NT2/D1 (cell line): ENCODE measurements at regions not wholly inside any gene's neighbourhood (a gene's known extent, or its start where the extent isn't known, plus 50 kb on each side); places are given as distances from the start of the nearest gene placed in this dataset.

Source experiments
- SUZ12 ChIP-seq: IDR thresholded peaks from 2 replicates; pipeline ENCODE4 v1.6.1; 2011; ENCODE audit not compliant: insufficient read length, insufficient read depth; ENCODE audit errors: extremely low read depth
- YY1 ChIP-seq: IDR thresholded peaks from 2 replicates; pipeline ENCODE4 v1.6.1; 2011; ENCODE audit not compliant: insufficient read length, insufficient read depth
- ZNF274 ChIP-seq: IDR thresholded peaks from 2 replicates; pipeline ENCODE4 v1.6.1; 2011; ENCODE audit warnings: mild to moderate bottlenecking, low read depth, low read length

DNA sequence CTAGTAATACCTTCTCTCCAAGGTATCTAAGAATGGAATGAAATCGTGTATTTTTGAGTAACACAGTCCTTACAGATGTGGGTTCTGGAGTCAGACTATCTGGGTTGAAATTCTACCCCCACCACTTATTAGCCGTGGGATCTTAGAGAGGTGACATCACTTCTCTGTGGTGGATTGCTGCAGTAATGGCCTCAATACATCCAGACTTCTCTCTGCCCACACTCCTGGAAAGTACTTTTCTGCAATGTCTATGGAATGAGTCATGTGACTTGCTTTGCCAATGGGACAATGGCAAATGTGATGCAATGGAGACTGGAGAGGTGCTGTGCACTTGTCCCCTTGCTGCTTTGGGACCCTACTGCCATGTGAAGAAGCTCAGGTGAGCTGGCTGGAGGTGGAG, 418.2 kb downstream of the HAPSTR1 start:
- TF ChIP-seq ZNF274, result no peak
- no peak for TF ChIP-seq SUZ12
- no peak for TF ChIP-seq YY1
